ENCODE measurements at regions not wholly inside any gene's neighbourhood (a gene's known extent, or its start where the extent isn't known, plus 50 kb on each side); places are given as distances from the start of the nearest gene placed in this dataset.

- Histone ChIP-seq H2BK5ac (ENCODE audit: low read depth, low read length, poor library complexity, severe bottlenecking) (no peak overlapping the region), H2BK15ac (ENCODE audit: low read depth, low read length) (no peak overlapping the region), H3K9ac (ENCODE audit: low read depth, low read length) (no peak overlapping the region), H3K79me1 (ENCODE audit: low read depth in 1 of 2, low read length in 2 of 2) (no peaks in the 10 kb centered on the region), H4K20me1 (ENCODE audit: insufficient read depth, low read length) (no peaks in the 10 kb centered on the region), H3K27me3 (ENCODE audit: control insufficient read depth, insufficient read depth, low read length) (no peaks in the 10 kb centered on the region), H3K23ac (ENCODE audit: low read depth, low read length) (no peak overlapping the region), H3K4me1 (ENCODE audit: control insufficient read depth, insufficient read depth, low read length) (peaks cover 2% of the 10 kb centered on the region; the same call in 1 of the 2 replicates), H2AK9ac (replicated peaks; ENCODE audit: low read depth, low read length, poor library complexity) (no peak overlapping the region), H4K91ac (ENCODE audit: insufficient read depth, low read depth, low read length) (no peak overlapping the region), H3K4me3 (ENCODE audit: insufficient read depth, low read depth, low read length) (no peak overlapping the region), H2AFZ (replicated peaks; ENCODE audit: low read length, poor library complexity) (no peak overlapping the region), H3K9me1 (ENCODE audit: insufficient read depth, low read length) (no peaks in the 10 kb centered on the region), H3K9me3 (ENCODE audit: control insufficient read depth, insufficient read depth, low read length) (no peaks in the 10 kb centered on the region), H3K4me2 (ENCODE audit: low read depth, low read length) (no peak overlapping the region), H2AK5ac (ENCODE audit: low read depth, low read length) (no peak overlapping the region), H2BK20ac (ENCODE audit: low read depth, low read length) (no peak overlapping the region), H2BK120ac (ENCODE audit: low read depth, low read length) (no peak overlapping the region), H4K8ac (ENCODE audit: low read depth in 2 of 2, low read length in 2 of 2) (no peak overlapping the region), H4K5ac (ENCODE audit: low read depth, low read length) (no peak overlapping the region), H3K4ac (ENCODE audit: low read depth, low read length) (no peak overlapping the region), H3K27ac (ENCODE audit: insufficient read depth, low read length) (no peak overlapping the region), H3K36me3 (ENCODE audit: control insufficient read depth, insufficient read depth, low read length) (no peaks in the 10 kb centered on the region), H3K18ac (ENCODE audit: low read depth, low read length) (no peak overlapping the region), H3K56ac (ENCODE audit: extremely low read depth, insufficient read depth, low read length) (no peak overlapping the region), H3K14ac (replicated peaks; ENCODE audit: low read depth, low read length) (no peak overlapping the region)
- intact Hi-C loops (cut with micrococcal nuclease) = no loop called here
- WGBS, 2 experiments (ENCODE audit: extremely low coverage in 2 of 2, insufficient read length in 1 of 2) = no CpG with 5 or more reads among the region's 2 CpGs
- no TSS peak for BruUV-seq (replicated peaks)
- ChIA-PET POLR2A (ENCODE audit: unreplicated experiment) (no interaction called here), CTCF (interaction anchor here (1.0 kb wide), 1 partner anchor 1516 kb away, joined by 3 read pairs; no protein-coding TSS in a partner anchor)
- peak; percentile 63; the same call in 1 of the 2 replicates for TF ChIP-seq CEBPB (IDR thresholded peaks at IDR 0.05; ENCODE audit: low read depth, low read length)
- no peak for TF ChIP-seq MXI1 (IDR thresholded peaks at IDR 0.05; ENCODE audit: borderline replicate concordance, low read depth, low read length)
- dilution Hi-C loops (cut with HindIII; ENCODE audit: low sequenced_read_pairs, unreplicated experiment) = no loop called here
- ATAC-seq (ENCODE audit: low read depth) (no peak), DNase-seq (no peak)
- in situ Hi-C loops (cut with MboI; ENCODE audit: low sequenced_read_pairs) = no loop called here
These were observed 72.6 kb upstream of the DPH6 start for GRCh38 chr15:35618260-35619188.

Data from IMR-90 (cell line).